ENCODE measurements at regions not wholly inside any gene's neighbourhood (a gene's known extent, or its start where the extent isn't known, plus 50 kb on each side); places are given as distances from the start of the nearest gene placed in this dataset.

- no peak for DNase-seq
Measured at GRCh38 chr11:19558189-19558986, 154.2 kb upstream of the NAV2 start.

GRCh38 chr11:19557720-19558140 is 154.9 kb upstream of the NAV2 start:
- peak; percentile 63 for DNase-seq

GRCh38 chr11:19557185-19557584 is 155.5 kb upstream of the NAV2 start:
- no peak for DNase-seq

- DNase-seq: no peak
Measured at GRCh38 chr11:19555266-19555665, 157.4 kb upstream of the NAV2 start.

GRCh38 chr11:19553683-19554333 is 158.8 kb upstream of the NAV2 start:
- peak; percentile 66 for DNase-seq

- DNase-seq: no peak
Measured at GRCh38 chr11:19552656-19553260, 159.9 kb upstream of the NAV2 start.

GRCh38 chr11:19552161-19552560 is 160.5 kb upstream of the NAV2 start:
- DNase-seq: no peak

GRCh38 chr11:19551457-19551856 is 161.2 kb upstream of the NAV2 start:
- no peak for DNase-seq

- DNase-seq: no peak
Measured at GRCh38 chr11:19547044-19547443, 165.6 kb upstream of the NAV2 start.

- DNase-seq: no peak
Measured at GRCh38 chr11:19546325-19546724, 166.3 kb upstream of the NAV2 start.

- no peak for DNase-seq
Measured at GRCh38 chr11:19541521-19542049, 171.1 kb upstream of the NAV2 start.

GRCh38 chr11:19539861-19540260 is 172.8 kb upstream of the NAV2 start:
- DNase-seq: no peak

- DNase-seq: no peak
Measured at GRCh38 chr11:19537803-19538453, 174.7 kb upstream of the NAV2 start.

- no peak for DNase-seq
Measured at GRCh38 chr11:19536131-19536530, 176.5 kb upstream of the NAV2 start.

GRCh38 chr11:19530505-19530904 is 182.1 kb upstream of the NAV2 start:
- DNase-seq: no peak

- DNase-seq: no peak
Measured at GRCh38 chr11:19526119-19526518, 186.5 kb upstream of the NAV2 start.

- no peak for DNase-seq
Measured at GRCh38 chr11:19525714-19526113, 186.9 kb upstream of the NAV2 start.

- DNase-seq: no peak
Measured at GRCh38 chr11:19525276-19525675, 187.4 kb upstream of the NAV2 start.

- no peak for DNase-seq
Measured at GRCh38 chr11:19524171-19524671, 188.4 kb upstream of the NAV2 start.

GRCh38 chr11:19520681-19521080 is 192.0 kb upstream of the NAV2 start:
- DNase-seq: no peak

GRCh38 chr11:19519912-19520641 is 192.6 kb upstream of the NAV2 start:
- no peak for DNase-seq

- DNase-seq: no peak
Measured at GRCh38 chr11:19519353-19519752, 193.3 kb upstream of the NAV2 start.
